Body of pancreas (tissue), 4 donors: ENCODE measurements at regions not wholly inside any gene's neighbourhood (a gene's known extent, or its start where the extent isn't known, plus 50 kb on each side); places are given as distances from the start of the nearest gene placed in this dataset.

Source experiments
- CTCF ChIP-seq, 7 experiments: fragments of 450-650 bp in 4 of 7; fragments of 200-600 bp in 3 of 7; sonication (generic) in 3 of 7; IDR thresholded peaks; one replicate each; pipeline ENCODE4 v1.5.1; 2016 to 2019; ENCODE audit warnings: antibody characterized with exemption in 7 of 7
- POLR2A ChIP-seq, 3 donors: fragments of 450-650 bp; IDR thresholded peaks; one replicate each; pipeline ENCODE4 v1.6.1; 2016; ENCODE audit warnings: antibody characterized with exemption in 3 of 3, mild to moderate bottlenecking in 2 of 3

DNA sequence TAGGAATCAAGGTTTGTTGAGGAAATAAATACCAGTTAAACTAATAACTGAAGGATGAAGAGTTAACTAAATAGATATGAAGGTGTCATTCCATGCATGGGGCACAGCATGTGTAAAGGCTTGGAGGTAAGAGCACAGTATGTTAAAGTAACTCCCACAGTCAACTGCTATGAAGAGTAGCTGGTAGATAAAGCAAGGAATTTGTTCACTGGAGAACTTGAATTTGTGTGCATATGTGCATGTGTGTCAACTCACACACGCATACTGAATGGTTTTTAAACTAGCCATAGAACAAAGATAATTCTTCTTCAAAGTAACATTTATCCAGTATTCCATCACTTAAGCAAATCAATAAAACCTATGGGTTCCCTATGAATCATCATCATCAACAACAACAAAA lies 135.9 kb downstream of the FAM76B start:
- TF ChIP-seq CTCF (IDR thresholded peaks at IDR 0.05) (no peak), POLR2A (IDR thresholded peaks at IDR 0.05) (no peak)
